HG03442 (cell line): ENCODE measurements at regions not wholly inside any gene's neighbourhood (a gene's known extent, or its start where the extent isn't known, plus 50 kb on each side); places are given as distances from the start of the nearest gene placed in this dataset.

ENCODE experiments used
- ATAC-seq: cut with Tn5 transposase; IDR thresholded peaks from one replicate; pipeline ENCODE4 v1.9.1; 2021; ENCODE audit warnings: mild to moderate bottlenecking, moderate library complexity; ENCODE audit not compliant: unreplicated experiment

DNA sequence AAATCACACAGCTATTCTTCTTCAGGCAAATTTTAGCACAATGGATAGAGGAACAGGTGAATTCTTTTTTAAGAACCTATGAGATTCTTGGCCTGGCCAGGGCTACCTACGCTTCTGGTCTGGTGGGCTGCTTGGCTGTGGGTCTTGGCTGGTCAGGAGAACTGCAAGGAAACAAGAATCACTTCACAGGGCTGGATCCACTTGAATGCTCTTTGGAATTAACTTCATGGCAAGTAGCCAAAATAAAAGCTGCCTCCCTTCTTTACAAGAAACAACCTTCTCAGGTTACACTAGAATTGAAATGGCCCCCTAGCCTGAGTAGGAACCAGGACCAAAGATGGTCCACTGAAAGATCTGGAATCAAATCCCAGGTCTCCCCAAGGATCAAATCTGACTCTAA lies 519.1 kb downstream of the IQCM start:
- no peak for ATAC-seq

DNA sequence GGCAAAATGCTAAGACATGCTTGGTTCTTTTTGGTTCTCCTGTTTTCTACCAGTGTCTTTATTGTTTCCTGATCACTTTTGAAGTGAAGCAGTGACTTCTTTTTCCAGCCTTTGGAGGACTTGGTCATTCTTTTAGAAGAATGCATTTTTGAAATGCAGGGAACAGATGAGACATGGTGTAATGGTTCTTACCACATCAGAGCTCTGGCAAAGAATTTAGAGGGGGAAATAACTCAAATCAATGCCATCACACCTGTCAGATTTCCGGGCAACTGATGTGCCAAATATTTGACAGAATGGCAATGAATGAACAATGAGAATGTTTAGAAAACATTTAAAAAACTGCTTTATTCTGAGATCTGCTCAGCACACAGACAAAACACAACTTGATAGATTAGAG lies 519.6 kb downstream of the IQCM start:
- ATAC-seq: no peak

GRCh38 chr4:149294601-149295000 lies 521.0 kb downstream of the IQCM start:
- ATAC-seq: no peak

DNA sequence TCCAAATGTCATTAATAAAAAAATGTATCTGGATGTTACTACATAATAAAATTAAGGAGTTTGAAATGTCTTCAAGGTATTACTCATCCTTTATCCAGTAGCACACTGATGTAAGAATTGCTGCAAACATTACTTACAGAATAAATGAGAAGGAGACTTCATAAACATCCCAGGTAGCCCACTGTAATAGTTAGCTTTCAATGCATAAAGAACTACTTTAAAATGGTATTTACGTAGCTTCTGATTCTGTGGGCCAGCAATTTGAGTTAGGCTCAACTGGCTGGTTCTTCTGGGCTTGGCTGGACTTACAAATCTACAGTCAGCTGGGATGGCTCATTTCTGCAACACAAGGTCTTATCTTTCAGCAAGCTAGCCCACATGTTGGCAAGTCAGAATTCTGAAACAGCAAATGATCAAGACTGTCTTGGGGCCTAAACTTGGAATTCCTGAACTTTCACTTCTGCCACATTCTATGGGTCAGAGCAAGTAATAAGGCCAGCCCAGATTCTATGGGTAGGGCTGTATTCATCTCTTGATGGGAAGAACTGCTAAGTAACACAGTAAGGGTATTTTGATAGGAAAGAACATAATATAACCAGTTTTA lies 522.5 kb downstream of the IQCM start:
- no peak for ATAC-seq

- no peak for ATAC-seq
Measured at GRCh38 chr4:149292425-149293007, 523.1 kb downstream of the IQCM start.

DNA sequence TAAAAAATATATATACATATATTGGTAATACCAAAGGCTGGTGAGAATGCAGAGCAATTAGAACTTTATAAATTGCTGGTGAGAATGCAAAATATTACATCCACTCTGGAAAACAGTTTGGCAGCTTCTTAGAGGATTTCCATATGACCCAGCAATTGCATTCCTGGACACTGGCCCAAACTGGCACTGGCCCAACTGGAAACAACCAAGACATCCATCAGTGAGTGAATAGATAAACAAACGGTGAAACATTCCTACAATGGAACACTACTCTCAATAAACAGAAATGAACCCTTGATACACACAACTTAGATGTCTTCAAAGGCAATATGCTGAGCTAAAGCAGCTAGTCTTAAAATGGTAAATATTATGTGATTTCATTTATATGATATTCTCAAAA lies 524.2 kb downstream of the IQCM start:
- ATAC-seq: no peak

GRCh38 chr4:149280806-149281205 lies 534.8 kb downstream of the IQCM start:
- ATAC-seq: no peak

DNA sequence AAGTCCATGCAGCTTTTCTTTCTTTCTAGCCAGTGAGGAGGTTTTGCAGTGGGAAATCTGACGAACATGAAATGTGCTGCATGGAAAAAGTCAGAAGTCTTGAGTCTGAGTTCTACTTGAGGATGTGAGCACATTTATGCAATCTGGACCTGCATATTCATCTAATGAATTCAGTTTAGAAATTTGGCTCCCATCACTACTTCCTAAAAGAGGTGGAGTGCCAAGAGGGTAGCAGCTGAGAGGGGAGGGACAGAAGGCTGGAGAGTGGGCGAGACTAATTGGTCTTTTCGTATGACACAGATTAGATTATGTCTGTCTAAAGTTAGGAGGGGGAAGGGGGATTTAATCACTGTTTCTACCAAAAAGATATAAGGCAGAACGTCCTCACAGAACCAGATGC lies 535.9 kb downstream of the IQCM start:
- ATAC-seq: no peak

GRCh38 chr4:149279331-149279730 lies 536.3 kb downstream of the IQCM start:
- ATAC-seq: no peak

GRCh38 chr4:149277705-149278104 lies 537.9 kb downstream of the IQCM start:
- no peak for ATAC-seq

DNA sequence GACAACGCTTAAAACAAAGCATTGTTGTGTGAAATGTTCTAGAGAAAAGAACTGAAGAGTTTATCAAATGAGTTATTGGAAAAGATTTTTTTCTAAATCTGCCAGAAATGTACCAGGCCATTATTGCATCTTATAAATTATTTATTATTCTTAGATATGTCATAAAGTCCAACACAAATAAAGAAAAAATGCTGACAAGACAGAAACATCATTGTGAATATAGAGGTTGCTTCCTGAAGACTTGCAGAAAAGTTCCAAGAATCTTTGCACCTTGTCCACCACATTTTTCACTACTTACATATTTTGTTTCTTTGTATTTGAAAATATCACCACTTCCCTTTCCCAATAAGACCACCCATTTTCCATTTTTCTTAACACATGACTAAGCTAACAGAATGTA lies 545.8 kb downstream of the IQCM start:
- ATAC-seq: no peak

DNA sequence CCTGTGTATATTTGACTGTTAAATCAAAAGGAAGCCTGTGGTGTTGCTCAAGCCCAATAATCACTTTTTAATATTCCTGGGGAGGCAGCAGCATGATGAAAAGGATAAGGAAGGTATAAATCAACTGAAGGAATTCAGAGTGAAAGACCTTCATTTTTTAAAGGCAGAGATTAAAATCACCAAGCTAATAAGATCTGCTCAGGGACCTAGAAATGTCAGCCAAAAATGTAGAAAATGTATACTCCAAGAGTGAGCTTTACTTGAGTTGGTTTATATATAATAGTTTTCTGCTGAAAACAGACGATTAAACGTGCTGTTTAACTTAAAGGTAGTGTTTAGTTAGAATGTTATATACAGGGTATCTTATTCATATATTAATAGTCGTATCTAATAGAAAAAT lies 549.3 kb downstream of the IQCM start:
- no peak for ATAC-seq

DNA sequence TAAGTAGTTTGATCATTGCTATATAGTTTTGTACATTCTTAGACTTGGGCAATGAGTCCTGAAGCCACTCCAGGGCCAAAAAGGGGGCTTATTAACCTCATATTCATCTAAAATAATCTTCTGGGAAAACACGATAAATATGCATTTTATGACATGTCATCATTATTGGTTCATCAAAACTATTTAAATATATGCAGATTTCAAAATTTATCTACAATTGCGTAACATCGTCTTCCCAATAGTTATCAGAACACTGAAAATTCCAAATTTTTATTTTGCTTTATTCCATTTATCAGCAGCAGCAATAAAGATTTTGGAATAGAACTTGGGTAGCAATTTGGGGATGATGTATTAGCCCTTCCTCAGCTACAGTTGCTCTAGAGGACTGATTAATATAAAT lies 550.0 kb downstream of the IQCM start:
- no peak for ATAC-seq

DNA sequence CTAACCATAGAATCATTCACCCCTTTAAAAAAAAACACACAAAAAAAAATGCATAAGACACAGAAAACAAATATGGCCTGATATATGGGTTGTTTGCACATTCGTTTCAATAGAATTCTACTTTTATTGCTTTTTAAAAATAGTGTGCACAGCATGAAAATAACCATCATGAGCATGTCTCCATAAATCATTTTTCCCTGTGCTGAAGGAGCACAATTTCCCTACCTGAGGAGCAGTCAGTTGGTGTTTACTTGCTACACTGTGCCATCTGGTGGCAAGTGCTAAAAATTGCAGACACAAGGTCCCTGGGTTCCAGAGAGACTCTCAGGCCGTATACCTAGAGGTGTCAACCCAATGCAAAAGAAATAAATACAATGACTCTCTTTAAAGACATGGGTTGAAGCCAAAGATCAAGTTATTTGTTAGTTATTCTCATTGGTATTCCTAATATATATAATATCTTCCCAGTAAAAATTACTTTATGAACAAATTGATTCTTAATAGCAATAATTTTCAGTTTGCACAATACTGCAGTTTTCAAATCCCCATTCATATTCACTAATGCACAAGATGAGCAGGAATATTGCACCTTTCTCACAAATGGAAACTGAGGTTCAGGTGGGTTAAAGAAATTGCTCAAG lies 551.4 kb downstream of the IQCM start:
- ATAC-seq: peak; percentile 92

GRCh38 chr4:149248191-149248764 lies 567.4 kb downstream of the IQCM start:
- no peak for ATAC-seq

DNA sequence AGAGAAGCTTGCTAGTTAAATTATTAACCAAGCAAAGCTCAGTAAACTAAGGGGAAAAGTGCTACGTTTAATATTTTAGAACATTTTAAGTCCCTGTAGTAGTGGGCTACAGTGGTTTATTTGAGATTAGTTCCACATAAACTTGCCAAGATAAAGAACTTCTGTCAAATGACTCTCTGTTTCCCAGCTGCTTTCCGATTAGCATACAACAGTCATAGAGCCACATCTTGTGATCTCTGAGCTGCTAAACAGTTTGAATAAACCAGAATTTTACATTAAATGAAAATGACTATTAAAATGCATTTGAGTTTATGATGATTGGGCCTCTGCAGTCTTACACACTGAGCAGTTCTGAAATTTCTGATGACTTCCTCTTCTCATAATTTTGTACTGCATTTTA lies 568.5 kb downstream of the IQCM start:
- ATAC-seq: no peak

DNA sequence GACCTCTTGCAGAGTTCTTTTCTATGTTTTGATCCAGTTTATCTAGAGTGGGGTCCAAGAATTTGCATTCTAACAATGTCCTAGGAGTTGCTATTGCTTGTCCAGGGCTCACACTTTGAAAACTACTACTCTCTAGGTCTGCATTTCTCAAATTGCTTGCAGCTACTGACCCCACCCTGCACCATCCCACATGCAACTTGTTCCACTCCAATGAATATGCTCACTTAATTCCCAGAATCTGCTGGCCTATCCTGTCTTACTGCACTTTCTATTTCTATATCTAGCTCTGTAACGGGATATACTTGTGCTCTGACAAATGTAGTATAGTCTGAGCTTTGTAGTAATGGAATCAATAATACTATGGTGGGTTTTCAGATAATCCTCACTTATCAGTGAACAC lies 570.3 kb downstream of the IQCM start:
- ATAC-seq: no peak

- ATAC-seq: no peak
Measured at GRCh38 chr4:149238097-149238496, 577.5 kb downstream of the IQCM start.

DNA sequence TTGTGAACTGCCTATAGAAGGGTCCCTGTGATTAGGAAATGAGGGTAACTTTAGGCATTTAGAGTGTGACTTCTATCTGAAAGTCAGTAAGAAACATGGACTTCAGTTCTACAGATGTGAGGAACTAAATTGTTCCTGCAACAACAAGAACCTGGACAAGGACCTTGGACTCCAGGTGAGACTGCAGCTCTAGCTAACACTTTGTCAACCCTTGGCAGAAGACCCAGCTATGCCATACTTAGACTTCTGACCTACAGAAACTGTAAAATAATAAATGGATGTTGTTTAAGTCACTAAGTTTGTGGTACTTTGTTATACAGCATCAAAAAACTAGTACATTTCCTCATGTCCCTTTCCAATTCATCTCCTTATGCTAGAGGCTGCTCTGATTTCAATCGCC lies 580.8 kb downstream of the IQCM start:
- ATAC-seq: no peak

DNA sequence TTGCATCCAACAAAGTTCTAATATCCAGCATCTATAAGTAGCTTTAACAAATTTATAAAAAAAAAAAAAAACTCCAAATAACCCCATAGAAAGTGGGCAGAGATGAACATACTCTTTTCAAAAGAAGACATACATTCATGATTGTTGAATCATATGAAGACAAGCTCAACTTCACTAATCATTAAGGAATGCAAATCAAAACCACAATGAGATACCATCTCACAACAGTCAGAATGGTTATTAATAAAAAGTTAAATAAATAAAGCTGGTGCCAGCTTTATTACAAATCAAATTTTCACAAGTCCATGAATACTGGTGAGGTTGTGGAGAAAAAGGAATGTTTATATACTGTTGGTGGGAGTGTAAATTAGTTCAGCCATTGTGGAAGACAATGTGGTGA lies 592.0 kb downstream of the IQCM start:
- no peak for ATAC-seq

DNA sequence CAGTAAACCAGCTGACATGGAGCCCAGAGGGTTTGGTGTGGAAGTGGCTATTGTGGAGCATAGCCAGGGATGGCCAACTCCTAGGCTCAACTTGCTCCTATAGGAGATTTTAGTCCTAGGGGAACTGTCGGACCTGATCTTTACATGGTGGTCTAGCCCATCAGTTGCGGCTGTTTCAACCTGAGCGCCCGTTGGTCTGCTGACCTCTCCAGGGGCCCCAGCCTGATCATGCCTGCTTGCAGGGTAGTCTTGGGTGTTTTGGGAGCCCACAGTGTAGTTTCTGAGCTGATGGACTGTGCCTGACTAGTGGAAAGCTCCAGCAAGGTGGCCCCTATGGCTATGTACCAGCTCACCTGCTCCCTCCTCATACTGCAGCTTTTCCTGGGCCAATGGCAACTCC lies 597.0 kb downstream of the IQCM start:
- no peak for ATAC-seq

- ATAC-seq: no peak
Measured at GRCh38 chr4:149214301-149214700, 601.3 kb downstream of the IQCM start.
